T follicular helper cell (primary cell): ENCODE measurements at regions not wholly inside any gene's neighbourhood (a gene's known extent, or its start where the extent isn't known, plus 50 kb on each side); places are given as distances from the start of the nearest gene placed in this dataset.
"Not testable (repeated sequence)": the region's sequence is repeated elsewhere in the genome, so short reads cannot be mapped to it uniquely, and the experiment has no call there.

Experiments used
- DNase-seq: peaks from one replicate; pipeline ENCODE4 v3.0.0-alpha.2; 2020; ENCODE audit warnings: low read depth

- DNase-seq = no peak
Observed at GRCh38 chr15:62270216-62270921, 105.3 kb upstream of the C2CD4B start.

DNA sequence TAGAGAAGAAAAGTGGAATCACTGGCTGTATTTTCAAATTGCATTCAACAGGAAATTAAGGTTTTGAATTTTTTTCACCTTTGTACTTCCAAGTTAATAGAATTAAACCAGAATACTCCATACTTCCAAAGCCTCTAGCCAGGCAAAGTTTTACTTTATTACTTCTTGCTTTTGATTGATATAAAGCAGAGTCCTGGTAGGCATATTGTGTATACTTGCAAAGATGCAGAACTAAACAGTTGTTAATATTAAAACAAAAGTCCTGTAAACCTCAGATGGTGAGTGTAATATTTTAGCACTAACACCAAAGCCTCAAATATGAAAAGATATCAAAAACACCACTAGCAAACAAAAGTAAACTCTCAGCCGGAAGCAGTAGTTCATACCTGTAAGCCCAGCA is 107.2 kb upstream of the C2CD4B start:
- DNase-seq = no peak

DNA sequence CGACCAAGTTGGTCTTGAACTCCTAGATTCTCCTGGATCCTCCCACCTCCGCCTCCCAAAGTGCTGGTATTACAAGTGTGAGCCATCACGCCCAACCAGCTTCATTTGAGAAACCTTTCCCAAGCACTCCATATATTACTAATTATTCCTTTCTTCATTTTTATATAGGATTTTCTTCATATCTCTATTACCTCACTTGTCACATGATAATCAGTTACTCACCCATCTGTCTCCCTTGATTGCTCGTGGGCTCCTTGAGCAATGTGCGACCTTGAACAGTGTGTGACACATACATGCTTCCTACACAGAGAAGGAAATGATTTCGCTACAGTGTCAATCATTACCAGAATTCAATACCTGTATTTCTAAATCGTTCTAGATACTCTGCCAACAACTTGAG is 110.7 kb upstream of the C2CD4B start:
- DNase-seq = no peak

GRCh38 chr15:62277816-62278394 is 112.8 kb upstream of the C2CD4B start:
- DNase-seq = no peak

- no peak for DNase-seq
Observed at GRCh38 chr15:62278534-62278933, 113.4 kb upstream of the C2CD4B start.

- DNase-seq = no peak
Observed at GRCh38 chr15:62279041-62279440, 114.0 kb upstream of the C2CD4B start.

- DNase-seq = no peak
Observed at GRCh38 chr15:62280625-62281024, 115.5 kb upstream of the C2CD4B start.

DNA sequence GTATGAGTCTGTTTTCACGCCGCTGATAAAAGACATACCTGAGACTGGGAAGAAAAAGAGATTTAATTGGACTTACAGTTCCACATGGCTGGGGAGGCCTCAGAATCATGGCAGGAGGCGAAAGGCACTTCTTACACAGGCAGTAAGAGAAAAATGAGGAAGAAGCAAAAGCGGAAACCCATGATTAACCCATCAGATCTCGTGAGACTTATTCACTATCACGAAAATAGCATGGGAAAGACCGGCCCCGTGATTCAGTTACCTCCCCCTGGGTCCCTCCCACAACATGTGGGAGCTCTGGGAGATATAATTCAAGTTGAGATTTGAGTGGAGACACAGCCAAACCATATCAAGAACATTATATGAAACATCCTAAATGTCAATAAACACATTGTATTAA is 116.7 kb upstream of the C2CD4B start:
- not testable (repeated sequence) for DNase-seq

- no peak for DNase-seq
Observed at GRCh38 chr15:62287066-62287857, 122.2 kb upstream of the C2CD4B start.

DNA sequence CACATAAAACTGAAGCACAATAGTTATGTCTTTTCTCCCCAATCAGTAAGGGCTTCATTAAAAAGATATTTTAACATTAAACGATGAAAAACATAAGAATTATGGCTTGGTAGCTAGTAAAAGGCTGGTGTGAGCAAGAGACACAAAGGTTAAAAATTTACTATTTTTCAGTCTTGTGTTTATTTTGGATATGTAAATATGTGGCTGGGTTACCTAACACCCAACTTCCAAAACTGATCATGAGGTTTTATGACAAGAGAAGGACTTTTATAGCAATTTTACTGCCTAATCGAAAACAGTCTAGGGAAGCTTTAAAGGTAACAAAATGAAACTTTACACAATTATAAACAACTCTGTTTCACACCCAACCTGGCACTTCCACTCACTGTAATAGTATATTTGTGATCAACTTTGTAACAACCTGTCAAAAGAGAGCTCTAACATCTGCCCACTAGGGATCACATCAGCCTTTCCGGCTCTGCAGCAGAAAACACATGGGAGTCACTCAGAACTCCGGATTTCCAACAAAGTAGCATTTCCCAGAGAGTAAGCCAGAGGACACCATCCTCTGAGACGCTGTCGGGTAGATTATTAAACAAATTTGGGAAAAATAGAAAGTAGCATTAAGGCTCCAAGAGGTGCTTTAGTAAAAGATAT is 123.4 kb upstream of the C2CD4B start:
- DNase-seq = no peak

DNA sequence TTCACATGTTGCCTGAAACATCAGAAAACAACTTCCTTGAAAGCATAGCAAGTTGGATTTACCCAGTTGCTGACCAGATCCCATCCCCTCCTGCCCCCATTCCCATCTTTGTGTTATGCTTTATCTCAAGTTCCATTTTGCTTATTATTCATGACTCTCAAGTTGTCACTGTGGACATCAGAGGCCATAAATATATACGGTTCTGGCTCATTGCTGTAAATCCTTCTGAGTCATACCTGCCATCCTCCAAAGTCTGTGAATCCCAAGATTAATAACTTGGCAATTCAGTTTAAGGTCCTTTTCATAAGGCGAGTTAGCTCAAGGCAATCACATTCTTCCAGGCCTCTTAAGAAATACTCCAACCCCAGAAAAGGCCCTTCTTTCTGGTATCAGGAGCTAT is 126.2 kb upstream of the C2CD4B start:
- no peak for DNase-seq

GRCh38 chr15:62296756-62297507 is 131.8 kb upstream of the C2CD4B start:
- DNase-seq = no peak

DNA sequence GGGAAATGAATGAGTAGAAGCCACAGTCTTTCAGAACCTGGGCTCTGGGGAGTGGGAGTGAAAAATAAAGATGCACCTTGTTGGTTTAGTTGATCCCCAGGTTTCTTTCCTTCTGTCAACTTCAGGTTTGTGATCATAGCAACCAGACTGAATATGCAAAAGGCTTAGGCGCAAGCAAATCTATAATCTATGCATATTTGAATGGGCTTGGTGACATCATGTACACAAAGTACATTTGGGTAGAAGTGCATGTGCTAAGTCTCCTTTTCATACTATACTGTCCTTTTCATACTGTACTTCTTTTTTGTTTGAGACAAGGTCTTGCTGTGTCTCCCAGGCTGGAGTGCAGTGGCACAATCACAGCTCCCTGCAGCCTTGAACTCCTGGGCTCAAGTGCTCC is 132.4 kb upstream of the C2CD4B start:
- DNase-seq = no peak

- no peak for DNase-seq
Observed at GRCh38 chr15:62297933-62298332, 132.8 kb upstream of the C2CD4B start.

DNA sequence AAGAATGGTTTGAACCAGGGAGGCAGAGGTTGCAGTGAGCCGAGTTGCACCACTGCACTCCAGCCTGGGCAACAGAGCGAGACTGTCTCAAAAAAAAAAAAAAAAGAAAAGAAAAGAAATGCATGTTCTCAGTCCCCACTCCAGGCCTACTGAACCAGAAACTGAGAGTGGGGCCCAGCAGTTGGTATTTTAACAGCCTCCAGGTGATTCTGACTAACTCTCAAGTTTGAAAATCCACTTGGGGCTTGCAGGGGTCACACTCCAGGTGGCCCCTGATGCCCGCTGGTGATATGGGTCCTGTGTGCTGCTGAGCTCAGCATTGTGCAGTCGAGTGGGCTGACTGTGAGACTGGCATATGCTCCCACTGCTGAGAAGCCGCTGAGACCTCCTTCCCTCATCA is 133.7 kb upstream of the C2CD4B start:
- no peak for DNase-seq

DNA sequence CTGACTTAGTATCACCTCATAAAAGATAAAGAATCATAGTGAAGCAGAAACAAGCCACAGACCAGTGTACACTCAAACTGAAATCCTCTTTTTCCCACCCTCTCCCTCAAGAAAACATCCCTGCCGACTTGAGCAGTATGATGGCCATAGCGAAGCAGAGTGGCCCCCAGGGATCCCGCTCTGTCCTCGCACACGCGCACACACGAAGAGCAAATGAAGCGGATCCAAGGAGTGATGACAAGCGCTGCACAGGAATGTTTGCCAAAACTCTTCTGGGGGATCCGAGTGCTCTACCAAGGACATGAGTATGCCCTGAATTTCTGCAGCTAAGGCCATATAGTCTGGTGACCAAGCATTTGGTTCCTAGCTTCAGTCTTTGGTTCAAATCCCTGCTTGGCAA is 134.5 kb upstream of the C2CD4B start:
- DNase-seq = no peak

- DNase-seq = no peak
Observed at GRCh38 chr15:62301993-62302675, 137.0 kb upstream of the C2CD4B start.

- no peak for DNase-seq
Observed at GRCh38 chr15:62306851-62307504, 141.9 kb upstream of the C2CD4B start.

DNA sequence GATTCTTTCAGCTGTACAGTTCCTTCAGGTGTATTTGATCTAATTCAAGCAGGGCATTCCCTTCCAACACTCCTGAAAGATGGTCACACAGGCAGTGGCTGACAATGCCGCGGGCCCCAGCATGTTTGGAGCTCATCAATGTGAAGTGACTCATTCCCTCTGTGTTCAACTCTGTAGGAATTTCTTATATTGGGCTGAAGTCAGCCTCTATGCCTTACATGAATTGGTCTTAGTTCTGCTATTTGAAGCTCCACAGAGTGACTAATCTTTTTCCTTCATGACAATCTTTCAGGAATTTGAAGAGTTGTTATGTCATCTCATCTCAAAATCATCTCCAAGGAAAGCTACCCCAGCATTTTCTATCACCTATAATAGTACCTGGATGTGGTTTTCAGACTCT is 142.5 kb upstream of the C2CD4B start:
- no peak for DNase-seq

DNA sequence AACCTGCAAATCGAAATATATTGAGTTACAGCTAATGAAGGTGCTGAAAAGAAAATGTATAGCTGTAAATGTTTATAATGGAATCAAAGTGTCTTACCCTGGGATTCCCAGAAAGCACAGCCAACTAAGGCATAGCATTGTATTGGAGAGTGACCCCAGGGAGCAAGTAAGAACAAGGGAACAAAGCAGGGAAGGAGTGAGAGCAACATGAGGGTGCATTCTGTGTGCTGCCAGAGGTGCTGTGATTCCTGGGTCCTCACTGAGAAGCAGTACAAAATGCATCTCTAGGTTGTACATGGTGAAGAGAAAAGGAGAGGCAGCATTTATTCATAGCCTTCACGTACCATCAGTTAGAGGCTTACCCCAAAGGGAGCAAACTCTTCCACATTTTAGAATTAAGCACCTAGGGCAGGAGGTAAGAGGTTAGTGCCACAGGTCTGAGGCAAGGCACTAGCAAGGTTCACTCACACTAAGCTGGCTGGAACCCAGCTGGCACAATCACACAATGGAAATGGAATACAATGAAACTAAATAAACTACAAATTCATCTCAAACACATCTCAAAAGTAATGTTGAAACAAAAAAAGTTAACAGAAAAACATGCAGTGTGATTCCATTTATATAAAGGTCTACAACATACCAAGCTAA is 151.5 kb upstream of the C2CD4B start:
- DNase-seq = no peak
